M059J (cell line): ENCODE measurements at regions not wholly inside any gene's neighbourhood (a gene's known extent, or its start where the extent isn't known, plus 50 kb on each side); places are given as distances from the start of the nearest gene placed in this dataset.
"Not testable (repeated sequence)": the region's sequence is repeated elsewhere in the genome, so short reads cannot be mapped to it uniquely, and the experiment has no call there.

ENCODE experiments used
- DNase-seq: peaks from one replicate; pipeline ENCODE4 v3.0.0-alpha.2; 2012; ENCODE audit warnings: low read depth

DNA sequence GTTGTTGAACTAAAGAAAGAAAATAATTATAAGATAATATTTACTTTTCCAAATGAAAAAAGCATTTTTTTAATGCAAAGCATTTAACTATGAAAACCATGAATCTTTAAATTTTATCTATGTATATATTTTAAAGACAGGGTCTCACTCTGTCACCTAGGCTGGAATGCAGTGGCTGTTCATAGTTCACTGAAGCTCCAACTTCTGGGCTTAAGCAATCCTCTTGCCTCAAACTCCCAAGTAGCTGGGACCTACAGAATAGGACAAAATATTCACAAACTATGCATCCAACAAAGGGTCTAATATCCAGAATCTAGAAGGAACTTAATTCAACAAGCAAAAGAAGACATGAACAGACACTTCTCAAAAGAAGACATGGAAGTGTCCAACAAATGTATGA, 55.9 kb upstream of the ALB start:
- DNase-seq: no peak

DNA sequence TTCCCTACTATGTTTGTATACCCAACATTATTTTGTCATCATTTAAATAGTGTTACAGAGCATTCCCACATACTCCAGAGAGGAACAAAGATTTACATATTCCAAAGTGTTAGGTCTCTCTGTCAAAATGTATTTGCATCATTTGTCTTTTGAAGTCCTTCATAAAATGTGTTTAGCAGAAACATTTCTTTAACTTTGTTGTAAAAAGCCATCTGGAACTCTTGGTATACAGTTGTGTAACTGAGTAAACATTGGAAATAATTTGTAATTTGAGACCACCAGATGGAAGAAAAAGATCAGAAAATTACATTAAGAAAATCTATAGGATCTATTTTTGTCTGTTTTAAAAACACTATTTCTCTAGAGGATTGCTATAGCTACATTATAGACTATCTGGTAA, 56.6 kb upstream of the ALB start:
- DNase-seq: no peak

DNA sequence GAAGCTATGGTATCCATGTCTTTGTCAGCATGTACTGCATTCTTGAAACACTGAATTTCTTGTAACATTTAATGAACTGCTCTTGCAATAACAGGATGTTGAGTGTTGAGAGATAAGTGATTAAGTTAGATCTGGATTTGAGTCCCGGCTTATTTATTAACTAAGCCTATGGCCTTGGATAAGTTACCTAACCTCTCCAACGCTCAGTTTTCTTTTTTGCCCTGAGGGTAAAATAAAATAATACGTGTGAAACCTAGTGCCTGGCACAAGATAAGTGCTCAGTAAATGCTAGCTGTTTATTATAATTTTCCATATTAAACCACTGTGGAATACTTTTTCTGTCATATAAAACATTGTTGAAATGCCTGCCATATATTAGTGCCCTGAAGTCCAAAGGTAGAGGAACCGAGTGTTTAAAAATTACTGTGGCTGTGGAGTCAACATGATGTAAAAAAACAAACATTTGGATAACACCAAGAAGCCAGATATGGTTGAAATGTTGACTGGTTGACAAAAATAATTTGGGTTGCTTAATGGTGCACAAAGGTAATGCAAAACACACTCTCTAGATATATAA, 58.6 kb upstream of the ALB start:
- DNase-seq: no peak

DNA sequence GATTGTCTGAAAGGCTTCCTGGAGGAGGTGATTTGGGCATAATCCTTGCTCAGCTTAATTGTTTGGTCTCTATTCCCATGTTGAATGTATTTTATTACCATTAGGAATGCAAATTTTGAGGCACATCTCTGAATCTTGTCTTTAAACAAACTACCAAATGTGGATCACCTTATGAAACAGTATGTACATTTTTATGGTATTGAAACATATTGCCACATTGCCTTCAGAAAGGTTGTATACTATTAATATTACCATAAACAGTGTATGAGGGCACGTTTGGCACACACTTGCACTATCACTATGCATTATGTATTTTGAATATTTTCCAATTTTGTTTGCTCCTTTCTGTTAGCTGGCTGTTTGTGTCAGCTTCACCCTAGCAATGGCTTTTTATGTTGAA, 60.0 kb upstream of the ALB start:
- DNase-seq: no peak

DNA sequence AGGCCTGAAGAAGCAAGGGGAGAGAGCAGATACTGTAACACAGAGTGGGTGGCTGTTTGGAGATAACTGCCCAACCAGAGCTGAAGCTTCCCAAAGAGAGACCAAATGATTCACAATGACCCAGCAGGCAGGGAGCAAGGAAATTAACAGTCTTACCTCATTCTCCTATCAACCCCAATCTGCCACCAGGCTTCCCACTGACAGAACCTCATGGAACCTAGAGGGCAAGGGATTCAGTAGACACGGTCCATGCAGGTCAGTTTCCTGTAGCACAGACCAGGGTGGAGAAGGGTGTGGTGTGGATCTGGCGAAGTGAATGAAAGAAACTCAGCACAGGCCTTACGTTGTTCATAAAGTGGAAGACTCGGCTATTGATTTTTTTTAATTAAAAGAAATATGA, 60.7 kb upstream of the ALB start:
- DNase-seq: peak; percentile 2

DNA sequence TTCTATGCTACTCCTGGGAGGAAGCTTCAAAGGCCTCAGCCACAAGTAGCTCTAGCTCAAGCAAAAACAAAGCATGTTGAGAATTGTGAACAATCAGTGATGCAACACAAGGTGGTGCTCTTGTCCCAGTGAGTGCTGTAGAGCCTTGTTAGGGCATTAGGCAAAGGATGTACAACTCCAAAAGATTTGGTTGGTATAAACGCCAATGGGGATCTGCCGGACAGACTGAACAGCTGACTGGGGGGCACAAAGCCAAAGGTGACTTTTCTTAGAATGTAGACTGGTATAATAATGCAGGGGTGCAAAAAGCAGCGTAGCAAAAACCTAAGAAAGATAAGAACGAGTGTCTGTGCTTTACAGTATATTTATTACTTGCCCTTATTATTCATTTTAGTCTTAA, 62.6 kb upstream of the ALB start:
- peak; percentile 53 for DNase-seq

DNA sequence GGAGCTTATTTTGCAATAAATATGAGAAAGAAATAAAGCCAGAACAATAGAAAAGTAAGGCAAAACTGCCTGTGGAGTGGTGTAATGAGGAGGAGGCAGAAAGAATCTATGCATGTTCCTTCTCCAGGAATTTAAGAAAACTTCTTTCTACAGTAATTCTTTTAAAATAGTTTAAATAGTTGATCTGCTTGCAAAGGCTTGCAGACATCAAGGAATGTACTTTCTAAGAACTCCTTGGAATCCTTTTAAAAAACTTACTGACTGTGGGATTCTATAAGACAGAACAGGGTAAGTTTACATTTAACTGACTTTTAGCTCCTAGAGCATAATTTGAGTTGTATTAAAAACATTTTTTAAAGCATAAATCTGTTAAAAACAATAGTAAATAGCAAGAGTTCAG, 63.2 kb upstream of the ALB start:
- DNase-seq: no peak

DNA sequence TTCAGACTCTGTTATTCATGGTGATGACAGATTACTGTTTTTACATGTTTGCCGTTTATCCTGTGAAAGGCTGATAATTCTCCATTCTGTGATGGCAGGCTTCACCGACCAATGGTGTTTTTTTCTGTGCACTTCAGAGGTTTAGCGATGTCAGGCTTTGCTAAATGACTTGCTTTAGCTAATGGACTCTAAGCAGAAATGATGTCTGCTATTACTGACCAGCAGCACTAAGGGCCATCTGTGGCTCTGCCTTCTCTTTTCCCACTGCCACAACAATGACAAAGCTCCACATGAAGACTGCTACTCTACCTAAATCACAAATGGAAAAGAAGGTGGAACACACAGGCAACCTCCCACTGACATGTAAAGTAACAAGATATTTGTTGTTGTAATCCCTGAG, 68.4 kb upstream of the ALB start:
- no peak for DNase-seq

DNA sequence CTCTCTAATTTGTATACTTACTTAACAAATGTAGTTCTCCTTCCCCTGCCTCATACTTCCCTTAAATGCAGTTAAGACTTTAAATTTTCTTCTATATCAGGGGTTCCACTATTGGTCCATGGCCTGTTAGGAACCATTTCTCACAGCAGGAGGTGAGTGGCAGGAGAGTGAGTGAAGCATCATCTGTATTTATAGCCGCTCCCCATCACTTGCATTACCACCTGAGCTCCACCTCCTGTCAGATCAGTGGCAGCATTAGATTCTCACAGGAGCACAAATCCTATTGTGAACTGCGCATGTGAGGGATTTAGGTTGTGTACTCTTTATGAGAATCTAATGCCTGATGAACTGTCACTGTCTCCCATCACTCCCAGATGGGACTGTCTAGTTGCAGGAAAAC, 72.1 kb upstream of the ALB start:
- DNase-seq: not testable (repeated sequence)

DNA sequence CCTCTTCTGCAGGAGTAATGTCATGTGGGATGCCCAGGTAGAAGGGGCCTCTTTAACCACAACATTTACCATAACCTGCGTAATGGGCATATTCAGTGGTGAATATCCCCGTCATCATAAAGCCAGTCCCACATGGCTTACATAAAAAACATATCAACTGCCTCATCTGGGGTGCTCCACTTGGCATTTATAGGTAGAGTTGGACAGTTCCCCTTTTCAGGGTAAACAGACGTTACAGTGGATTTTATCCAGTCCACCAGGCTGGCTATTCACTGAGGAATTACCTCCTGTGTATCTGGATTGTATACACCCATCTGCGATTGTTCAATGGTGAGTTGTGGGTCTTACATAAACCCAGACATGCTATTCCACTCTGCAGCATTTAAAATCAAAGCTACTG, 70.7 kb upstream of the ANKRD17 start:
- DNase-seq: no peak

DNA sequence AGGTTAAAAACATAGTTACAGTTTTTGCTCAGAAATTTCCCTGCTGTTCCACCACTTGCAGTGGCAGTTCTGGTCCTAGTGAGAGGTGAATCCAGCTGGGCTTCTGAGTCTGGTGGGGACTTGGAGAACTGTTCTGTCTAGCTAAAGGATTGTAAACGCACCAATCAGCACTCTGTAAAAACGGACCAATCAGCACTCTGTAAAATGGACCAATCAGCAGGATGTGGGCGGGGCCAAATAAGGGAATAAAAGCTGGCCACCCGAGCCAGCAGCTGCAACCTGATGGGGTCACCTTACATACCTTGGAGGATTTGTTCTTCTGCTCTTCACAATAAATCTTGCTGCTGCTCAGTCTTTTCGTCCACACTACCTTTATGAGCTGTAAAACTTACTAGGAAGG, 67.2 kb upstream of the ANKRD17 start:
- not testable (repeated sequence) for DNase-seq

DNA sequence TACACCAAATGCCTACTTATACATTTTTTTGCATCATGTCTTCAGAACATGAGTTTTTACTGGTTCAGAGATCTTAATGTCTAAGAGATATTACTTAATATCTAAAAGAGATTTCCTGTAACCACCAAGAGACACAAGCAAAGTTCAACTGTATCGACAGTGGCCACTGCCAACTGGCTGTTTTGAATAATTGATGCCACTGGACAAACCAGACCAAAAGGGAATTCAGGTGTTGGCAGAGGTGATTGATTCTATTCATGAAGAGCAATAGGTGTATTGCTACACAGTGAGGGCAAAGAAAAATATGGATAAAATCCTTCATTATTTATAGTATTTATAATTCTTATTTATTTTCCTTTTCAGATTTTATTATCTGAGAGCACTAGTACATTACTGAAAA, 58.5 kb upstream of the ANKRD17 start:
- DNase-seq: no peak

DNA sequence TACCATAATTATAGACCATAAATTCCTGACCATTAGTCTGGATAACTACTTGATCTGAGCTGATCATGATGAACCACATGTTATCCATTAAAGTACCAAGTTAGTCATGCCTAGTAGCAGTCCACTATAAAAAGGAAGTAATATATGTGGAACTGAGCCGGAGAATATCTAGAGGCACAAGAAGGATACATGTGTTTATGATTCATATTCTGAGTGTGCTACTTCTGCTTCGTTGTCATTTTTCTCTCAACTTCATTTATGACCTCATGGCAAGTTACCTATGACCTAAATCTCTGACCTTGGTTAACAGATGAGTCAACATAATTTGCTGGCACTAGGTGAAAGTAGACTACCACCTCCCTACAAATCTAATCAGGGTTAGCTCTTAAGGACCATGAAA, 56.5 kb upstream of the ANKRD17 start:
- DNase-seq: peak; percentile 8

DNA sequence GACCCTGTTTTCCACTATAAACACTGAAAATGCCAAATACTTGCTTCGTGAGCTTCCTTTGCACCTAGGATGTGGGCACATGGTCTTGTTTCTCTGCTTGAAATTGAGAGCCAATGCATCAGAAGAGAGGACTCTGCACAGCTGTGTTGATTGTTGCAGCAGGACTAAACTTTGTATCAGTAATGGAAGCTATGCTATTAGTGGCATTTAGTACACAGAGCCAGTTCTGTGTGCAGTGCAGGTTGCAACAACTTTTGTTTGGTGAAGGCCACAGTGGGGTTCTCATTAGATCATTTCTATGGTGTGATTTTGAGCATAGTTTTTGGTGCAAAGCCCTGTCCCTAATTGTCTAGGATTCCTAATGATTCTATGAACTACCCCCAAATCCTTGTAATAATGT, 54.4 kb upstream of the ANKRD17 start:
- no peak for DNase-seq

DNA sequence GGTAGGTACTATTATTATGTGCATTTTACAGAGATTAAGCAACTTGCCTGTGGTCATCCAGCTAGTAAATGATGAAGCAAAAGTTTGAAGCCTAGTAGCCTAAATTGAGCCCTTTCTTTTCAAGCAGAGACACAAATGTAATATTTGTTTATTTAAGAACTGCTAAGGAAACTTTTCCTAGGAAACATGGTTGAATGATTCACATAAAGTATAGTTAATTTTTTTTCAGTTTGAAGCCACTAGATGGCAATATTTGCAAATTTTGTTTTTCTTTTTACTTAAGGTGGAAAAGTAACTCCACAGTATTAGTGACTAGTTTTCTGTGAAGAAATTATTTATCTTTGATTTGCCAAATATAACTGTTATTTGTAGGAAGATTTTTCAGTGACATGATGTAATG, 52.8 kb upstream of the ANKRD17 start:
- DNase-seq: peak; percentile 35

DNA sequence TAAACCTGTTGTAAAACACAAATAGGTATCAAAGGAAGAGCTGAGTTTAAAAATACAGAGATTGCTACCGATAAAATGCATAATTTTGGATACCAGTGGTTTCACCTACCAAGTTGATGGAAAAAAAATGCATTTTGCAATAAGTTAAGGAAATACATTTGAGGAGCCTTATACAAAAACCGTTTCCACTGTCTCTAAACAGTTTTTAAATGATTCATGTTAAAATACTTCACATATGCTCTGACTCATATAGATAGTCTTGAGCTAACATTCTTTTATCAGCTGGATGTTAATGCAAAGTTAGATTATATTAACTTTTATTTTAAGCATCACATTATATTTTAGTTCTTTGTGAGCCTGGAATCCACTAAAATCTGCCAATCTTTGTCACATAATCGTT, 50.6 kb upstream of the ANKRD17 start:
- DNase-seq: no peak
